OCI-LY7 (cell line): ENCODE measurements at regions not wholly inside any gene's neighbourhood (a gene's known extent, or its start where the extent isn't known, plus 50 kb on each side); places are given as distances from the start of the nearest gene placed in this dataset.

Source experiments
- CTCF ChIP-seq: fragments of 200-600 bp; sonication (generic); conservative IDR thresholded peaks from 2 replicates; pipeline ENCODE4 v1.5.1; 2014; ENCODE audit warnings: mild to moderate bottlenecking, antibody characterized with exemption, low read length, moderate library complexity, mixed read lengths
- EZH2phosphoT487 ChIP-seq: fragments of 200-600 bp; sonication (generic); IDR thresholded peaks from 2 replicates; pipeline ENCODE4 v1.6.1; 2018; ENCODE audit warnings: low read depth, borderline replicate concordance, mild to moderate bottlenecking, mixed run types, antibody characterized with exemption, low read length, moderate library complexity, mixed read lengths

- TF ChIP-seq CTCF (no peak), EZH2phosphoT487 (no peak)
Observed at GRCh38 chr20:6699921-6700562, 67.4 kb upstream of the BMP2 start.
